GM21619 (cell line): ENCODE measurements at regions not wholly inside any gene's neighbourhood (a gene's known extent, or its start where the extent isn't known, plus 50 kb on each side); places are given as distances from the start of the nearest gene placed in this dataset.

ENCODE experiments used
- ATAC-seq: cut with Tn5 transposase; IDR thresholded peaks from one replicate; pipeline ENCODE4 v1.9.1; 2021; ENCODE audit not compliant: unreplicated experiment

- ATAC-seq = no peak
Measured at GRCh38 chr2:120473522-120474271, 127.8 kb downstream of the INHBB start.

GRCh38 chr2:120474486-120474885 is 128.6 kb downstream of the INHBB start:
- no peak for ATAC-seq

GRCh38 chr2:120476141-120476540 is 130.2 kb downstream of the INHBB start:
- ATAC-seq = no peak

GRCh38 chr2:120477198-120477597 is 131.3 kb downstream of the INHBB start:
- ATAC-seq = no peak

GRCh38 chr2:120477831-120478481 is 132.0 kb downstream of the INHBB start:
- ATAC-seq = no peak

GRCh38 chr2:120480346-120480902 is 134.5 kb downstream of the INHBB start:
- ATAC-seq = no peak

- ATAC-seq = no peak
Measured at GRCh38 chr2:120480903-120481445, 135.0 kb downstream of the INHBB start.

- ATAC-seq = no peak
Measured at GRCh38 chr2:120481446-120482194, 135.7 kb downstream of the INHBB start.

GRCh38 chr2:120482334-120482733 is 136.4 kb downstream of the INHBB start:
- ATAC-seq = no peak

GRCh38 chr2:120483355-120483754 is 137.4 kb downstream of the INHBB start:
- ATAC-seq = no peak

- no peak for ATAC-seq
Measured at GRCh38 chr2:120485096-120485495, 139.2 kb downstream of the INHBB start.

GRCh38 chr2:120486441-120486840 is 140.5 kb downstream of the INHBB start:
- no peak for ATAC-seq

- no peak for ATAC-seq
Measured at GRCh38 chr2:120486946-120487345, 141.0 kb downstream of the INHBB start.

GRCh38 chr2:120488531-120488930 is 142.6 kb downstream of the INHBB start:
- no peak for ATAC-seq

- ATAC-seq = no peak
Measured at GRCh38 chr2:120489023-120489422, 143.1 kb downstream of the INHBB start.

GRCh38 chr2:120490091-120490798 is 144.3 kb downstream of the INHBB start:
- ATAC-seq = no peak

GRCh38 chr2:120491111-120491625 is 145.2 kb downstream of the INHBB start:
- ATAC-seq = no peak

GRCh38 chr2:120493231-120493630 is 147.3 kb downstream of the INHBB start:
- no peak for ATAC-seq

GRCh38 chr2:120494446-120494845 is 148.5 kb downstream of the INHBB start:
- no peak for ATAC-seq

GRCh38 chr2:120495586-120495985 is 149.7 kb downstream of the INHBB start:
- ATAC-seq = no peak
